Mucosa of descending colon (tissue), 3 donors: ENCODE measurements at regions not wholly inside any gene's neighbourhood (a gene's known extent, or its start where the extent isn't known, plus 50 kb on each side); places are given as distances from the start of the nearest gene placed in this dataset.

ENCODE experiments used
- ATAC-seq: fragments of 200-7000 bp; cut with Tn5 transposase; one replicate; pipeline ENCODE4 v1.9.1; 2020; ENCODE audit warnings: mild to moderate bottlenecking, moderate library complexity
- DNase-seq, 3 donors: peaks; one replicate each; pipeline ENCODE4 v3.0.0-alpha.2; 2020
- H3K36me3 ChIP-seq: fragments of 200-600 bp; one replicate; pipeline ENCODE4 v1.8.0; 2021; ENCODE audit warnings: low read depth, mild to moderate bottlenecking
- H3K4me1 ChIP-seq: fragments of 200-600 bp; one replicate; pipeline ENCODE4 v1.8.0; 2021; ENCODE audit warnings: low read depth, mild to moderate bottlenecking
- H3K4me3 ChIP-seq: fragments of 200-600 bp; one replicate; pipeline ENCODE4 v1.8.0; 2021; ENCODE audit warnings: mild to moderate bottlenecking
- H3K9me3 ChIP-seq: fragments of 200-600 bp; one replicate; pipeline ENCODE4 v1.8.0; 2021; ENCODE audit warnings: mild to moderate bottlenecking
- intact Hi-C, 2 donors: fragments of 100-400 bp; cut with DNase I in 1 of 2; cut with micrococcal nuclease in 1 of 2; formaldehyde crosslinking; loops; one replicate each; pipeline versions ENCODE4 v1.11.0 to v1.11.1; 2022; cut with DNase I, micrococcal nuclease
- TF ChIP-seq, protein P1 (sequence below): fragments of 200-600 bp; IDR thresholded peaks from one replicate; pipeline ENCODE4 v1.8.0; 2022; ENCODE audit warnings: antibody characterized with exemption, mild to moderate bottlenecking
- donor health status: DM: no; HTN: no; CAD: no; lungs with moderate emphysema.
- donor health status: DM: no; HTN: no; CAD: no.
- donor health status: DM: no; HTN: yes; CAD: no.

GRCh38 chrX:42085836-42086235 lies 162.5 kb upstream of the CASK start:
- TF ChIP-seq, protein P1, sequence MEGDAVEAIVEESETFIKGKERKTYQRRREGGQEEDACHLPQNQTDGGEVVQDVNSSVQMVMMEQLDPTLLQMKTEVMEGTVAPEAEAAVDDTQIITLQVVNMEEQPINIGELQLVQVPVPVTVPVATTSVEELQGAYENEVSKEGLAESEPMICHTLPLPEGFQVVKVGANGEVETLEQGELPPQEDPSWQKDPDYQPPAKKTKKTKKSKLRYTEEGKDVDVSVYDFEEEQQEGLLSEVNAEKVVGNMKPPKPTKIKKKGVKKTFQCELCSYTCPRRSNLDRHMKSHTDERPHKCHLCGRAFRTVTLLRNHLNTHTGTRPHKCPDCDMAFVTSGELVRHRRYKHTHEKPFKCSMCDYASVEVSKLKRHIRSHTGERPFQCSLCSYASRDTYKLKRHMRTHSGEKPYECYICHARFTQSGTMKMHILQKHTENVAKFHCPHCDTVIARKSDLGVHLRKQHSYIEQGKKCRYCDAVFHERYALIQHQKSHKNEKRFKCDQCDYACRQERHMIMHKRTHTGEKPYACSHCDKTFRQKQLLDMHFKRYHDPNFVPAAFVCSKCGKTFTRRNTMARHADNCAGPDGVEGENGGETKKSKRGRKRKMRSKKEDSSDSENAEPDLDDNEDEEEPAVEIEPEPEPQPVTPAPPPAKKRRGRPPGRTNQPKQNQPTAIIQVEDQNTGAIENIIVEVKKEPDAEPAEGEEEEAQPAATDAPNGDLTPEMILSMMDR = no peak
- intact Hi-C loops = no loop called here
- DNase-seq (peak in 1 of 3 donors; percentile 20), ATAC-seq (peak; percentile 73)
- Histone ChIP-seq H3K4me3 (no peak overlapping the region), H3K4me1 (no peaks in the 10 kb centered on the region), H3K36me3 (no peaks in the 10 kb centered on the region), H3K9me3 (no peaks in the 10 kb centered on the region)

GRCh38 chrX:42079968-42080367 lies 156.6 kb upstream of the CASK start:
- ATAC-seq = no peak
- intact Hi-C loops = no loop called here
- Histone ChIP-seq H3K4me3 (no peak overlapping the region), H3K9me3 (no peaks in the 10 kb centered on the region), H3K4me1 (no peaks in the 10 kb centered on the region), H3K36me3 (no peaks in the 10 kb centered on the region)
- TF ChIP-seq, protein P1 = no peak
- DNase-seq = no peak

- H3K4me1 ChIP-seq = no peaks in the 10 kb centered on the region
- no peak overlapping the region for H3K4me3 ChIP-seq
- no peaks in the 10 kb centered on the region for H3K36me3 ChIP-seq
- no peaks in the 10 kb centered on the region for H3K9me3 ChIP-seq
- TF ChIP-seq, protein P1 = no peak
- intact Hi-C loops = no loop called here
- ATAC-seq (no peak), DNase-seq (no peak)
These were observed 154.3 kb upstream of the CASK start for GRCh38 chrX:42077675-42078074.

DNA sequence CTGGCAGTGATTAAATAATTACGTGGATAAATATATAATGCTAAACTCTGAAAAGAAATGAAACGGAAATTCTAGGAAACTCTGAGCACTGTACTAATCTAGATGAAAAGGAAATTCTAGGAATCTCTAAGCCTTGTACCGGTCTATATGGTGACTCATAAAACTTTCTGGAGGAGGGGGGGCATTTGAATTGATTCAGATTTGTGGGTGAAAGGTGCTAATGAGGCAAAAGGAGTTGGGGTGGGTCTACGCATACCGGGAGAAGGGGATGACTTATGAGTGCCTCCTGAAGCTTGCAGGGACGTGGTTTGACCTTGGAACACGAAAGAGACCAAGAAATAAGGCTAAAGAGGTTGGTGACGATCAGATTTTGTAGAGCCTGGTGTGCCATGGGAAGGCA lies 151.7 kb upstream of the CASK start:
- Histone ChIP-seq H3K9me3 (no peaks in the 10 kb centered on the region), H3K36me3 (no peaks in the 10 kb centered on the region), H3K4me3 (no peak overlapping the region), H3K4me1 (no peaks in the 10 kb centered on the region)
- TF ChIP-seq, protein P1 = no peak
- DNase-seq (no peak), ATAC-seq (no peak)
- intact Hi-C loops = no loop called here

DNA sequence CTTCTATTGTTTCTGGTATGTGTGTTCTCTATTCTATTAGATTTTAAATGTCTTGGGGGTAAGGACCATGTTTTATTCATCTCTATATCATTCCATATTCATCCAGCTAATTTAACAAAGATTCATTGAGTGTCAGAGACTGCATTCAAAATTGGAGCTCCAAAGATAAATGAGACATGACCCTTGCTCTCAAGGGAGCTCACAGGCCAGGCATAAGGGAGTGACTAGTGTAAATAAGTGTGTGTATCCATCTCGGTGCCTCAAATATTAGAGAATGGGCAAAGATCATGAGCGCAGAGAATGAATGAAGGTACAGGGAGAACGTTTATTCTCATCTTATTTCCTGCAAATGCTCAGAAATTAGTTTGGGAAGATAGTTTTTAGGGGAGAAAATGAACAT lies 150.1 kb upstream of the CASK start:
- TF ChIP-seq, protein P1 = no peak
- intact Hi-C loops = no loop called here
- H3K4me3 ChIP-seq = no peak overlapping the region
- H3K4me1 ChIP-seq = no peaks in the 10 kb centered on the region
- DNase-seq = no peak
- peak; percentile 72 for ATAC-seq
- no peaks in the 10 kb centered on the region for H3K9me3 ChIP-seq
- H3K36me3 ChIP-seq = no peaks in the 10 kb centered on the region

GRCh38 chrX:42070866-42071265 lies 147.5 kb upstream of the CASK start:
- Histone ChIP-seq H3K4me3 (no peak overlapping the region), H3K36me3 (no peaks in the 10 kb centered on the region), H3K9me3 (no peaks in the 10 kb centered on the region), H3K4me1 (no peaks in the 10 kb centered on the region)
- no peak for ATAC-seq
- no peak for DNase-seq
- intact Hi-C loops = no loop called here
- TF ChIP-seq, protein P1 = no peak
